Fibroblast of lung (primary cell): ENCODE measurements at regions not wholly inside any gene's neighbourhood (a gene's known extent, or its start where the extent isn't known, plus 50 kb on each side); places are given as distances from the start of the nearest gene placed in this dataset.
A peak's percentile ranks its signal among the peaks of the same experiment; 100 is the strongest.

Experiments
- DNase-seq, 2 donors: peaks; one replicate each; pipeline versions ENCODE4 v3.0.0 to v3.0.0-alpha.2; 2010; ENCODE audit warnings: low read depth in 2 of 2
- H2AFZ ChIP-seq: 2 replicates; pipeline ENCODE4 v1.5.1; 2012; ENCODE audit warnings: low read length, control low read depth, inconsistent platforms
- H3K27ac ChIP-seq: 2 replicates; pipeline ENCODE4 v1.5.1; 2011; ENCODE audit warnings: low read length, control low read depth; ENCODE audit not compliant: insufficient read depth
- H3K27me3 ChIP-seq: 2 replicates; pipeline ENCODE4 v1.5.1; 2011; ENCODE audit warnings: mild to moderate bottlenecking, low read length; ENCODE audit not compliant: control insufficient read depth, insufficient read depth
- H3K36me3 ChIP-seq: 2 replicates; pipeline ENCODE4 v1.5.1; 2011; ENCODE audit warnings: low read length; ENCODE audit not compliant: control insufficient read depth, insufficient read depth
- H3K4me1 ChIP-seq: 2 replicates; pipeline ENCODE4 v1.5.1; 2011; ENCODE audit warnings: low read length; ENCODE audit not compliant: control insufficient read depth, insufficient read depth; ENCODE audit errors: extremely low read depth
- H3K4me2 ChIP-seq: 2 replicates; pipeline ENCODE4 v1.5.1; 2011; ENCODE audit warnings: low read length, control low read depth; ENCODE audit not compliant: insufficient read depth; ENCODE audit errors: extremely low read depth
- H3K4me3 ChIP-seq, 4 experiments: fragments of 200-600 bp in 1 of 4; sonication (generic) in 1 of 4; replicated peaks in 1 of 4; 2 replicates each; pipeline ENCODE4 v1.5.1; 2011 to 2016; ENCODE audit warnings: low read length in 4 of 4, low read depth in 3 of 4, mild to moderate bottlenecking in 3 of 4, control low read depth in 2 of 4, inconsistent platforms in 1 of 4, mixed read lengths in 1 of 4; ENCODE audit not compliant: insufficient read depth in 1 of 4; ENCODE audit errors: control extremely low read depth in 1 of 4
- H3K79me2 ChIP-seq: 2 replicates; pipeline ENCODE4 v1.5.1; 2012; ENCODE audit warnings: mild to moderate bottlenecking, low read length, inconsistent platforms; ENCODE audit not compliant: control insufficient read depth, insufficient read depth
- H3K9ac ChIP-seq: 2 replicates; pipeline ENCODE4 v1.5.1; 2011; ENCODE audit warnings: mild to moderate bottlenecking, low read length, control low read depth; ENCODE audit not compliant: insufficient read depth
- H3K9me3 ChIP-seq: 2 replicates; pipeline ENCODE4 v1.5.1; 2012; ENCODE audit warnings: low read depth, low read length; ENCODE audit not compliant: control insufficient read depth, insufficient read depth
- H4K20me1 ChIP-seq: 2 replicates; pipeline ENCODE4 v1.5.1; 2011; ENCODE audit warnings: low read length; ENCODE audit not compliant: control insufficient read depth, insufficient read depth; ENCODE audit errors: extremely low read depth
- CTCF ChIP-seq, 2 donors: IDR thresholded peaks in 1 of 2; conservative IDR thresholded peaks in 1 of 2; 1 replicate in 1 of 2; 2 replicates in 1 of 2; pipeline ENCODE4 v1.5.1; 2011 to 2012; ENCODE audit warnings: low read length in 2 of 2, control low read depth in 1 of 2, inconsistent platforms in 1 of 2, low read depth in 1 of 2, mild to moderate bottlenecking in 1 of 2
- EZH2 ChIP-seq: IDR thresholded peaks from 2 replicates; pipeline ENCODE4 v1.5.1; 2012; ENCODE audit warnings: low read length, control low read depth, mild to moderate bottlenecking; ENCODE audit errors: missing control alignments

- Histone ChIP-seq H3K4me3 (no peak overlapping the region), H3K27me3 (no peaks in the 10 kb centered on the region), H3K27ac (peak overlapping the region; percentile 71), H3K9ac (no peak overlapping the region), H3K4me1 (peaks cover 8% of the 10 kb centered on the region), H3K79me2 (no peaks in the 10 kb centered on the region), H2AFZ (no peak overlapping the region), H3K4me2 (peak overlapping the region; percentile 72), H4K20me1 (no peaks in the 10 kb centered on the region), H3K9me3 (no peaks in the 10 kb centered on the region), H3K36me3 (no peaks in the 10 kb centered on the region)
- no peak for TF ChIP-seq EZH2
- TF ChIP-seq CTCF (conservative IDR thresholded peaks at IDR 0.05 in 1 of 2, IDR thresholded peaks at IDR 0.05 in 1 of 2; ENCODE audit: low read depth in 1 of 2, low read length in 2 of 2), result no peak
- peak; percentile 91 to 93 for DNase-seq
Observed at GRCh38 chr9:87193925-87194868, 246.9 kb upstream of the GAS1 start.

GRCh38 chr9:87195306-87195705, 248.0 kb upstream of the GAS1 start:
- Histone ChIP-seq H3K79me2 (no peaks in the 10 kb centered on the region), H3K27me3 (no peaks in the 10 kb centered on the region), H2AFZ (no peak overlapping the region), H3K36me3 (no peaks in the 10 kb centered on the region), H3K4me2 (no peak overlapping the region), H3K4me3 (no peak overlapping the region), H3K9ac (no peak overlapping the region), H3K9me3 (no peaks in the 10 kb centered on the region), H4K20me1 (no peaks in the 10 kb centered on the region), H3K27ac (no peak overlapping the region), H3K4me1 (peaks cover 8% of the 10 kb centered on the region)
- peak in 1 of 2 donors; percentile 37 for DNase-seq
- TF ChIP-seq EZH2, result no peak
- no peak for TF ChIP-seq CTCF (conservative IDR thresholded peaks at IDR 0.05 in 1 of 2, IDR thresholded peaks at IDR 0.05 in 1 of 2; ENCODE audit: low read depth in 1 of 2, low read length in 2 of 2)

- H3K4me3 ChIP-seq, result no peak overlapping the region
- no peaks in the 10 kb centered on the region for H4K20me1 ChIP-seq
- H3K36me3 ChIP-seq, result no peaks in the 10 kb centered on the region
- no peak for DNase-seq
- H3K27ac ChIP-seq, result no peak overlapping the region
- no peaks in the 10 kb centered on the region for H3K27me3 ChIP-seq
- H2AFZ ChIP-seq, result no peak overlapping the region
- no peaks in the 10 kb centered on the region for H3K9me3 ChIP-seq
- TF ChIP-seq EZH2, result no peak
- TF ChIP-seq CTCF (conservative IDR thresholded peaks at IDR 0.05 in 1 of 2, IDR thresholded peaks at IDR 0.05 in 1 of 2; ENCODE audit: low read depth in 1 of 2, low read length in 2 of 2), result no peak
- H3K9ac ChIP-seq, result no peak overlapping the region
- peaks cover 8% of the 10 kb centered on the region for H3K4me1 ChIP-seq
- H3K4me2 ChIP-seq, result no peak overlapping the region
- no peaks in the 10 kb centered on the region for H3K79me2 ChIP-seq
Observed at GRCh38 chr9:87197349-87198130, 250.2 kb upstream of the GAS1 start.
